ENCODE measurements at regions not wholly inside any gene's neighbourhood (a gene's known extent, or its start where the extent isn't known, plus 50 kb on each side); places are given as distances from the start of the nearest gene placed in this dataset.

- no peak for DNase-seq
Measured at GRCh38 chr13:53747825-53748224, 719.2 kb downstream of the OLFM4 start.

GRCh38 chr13:53749306-53749705 is 720.7 kb downstream of the OLFM4 start:
- no peak for DNase-seq

- DNase-seq, result no peak
Measured at GRCh38 chr13:53759016-53759415, 730.4 kb downstream of the OLFM4 start.

- no peak for DNase-seq
Measured at GRCh38 chr13:53775807-53776206, 747.2 kb downstream of the OLFM4 start.

- no peak for DNase-seq
Measured at GRCh38 chr13:53778937-53779336, 750.3 kb downstream of the OLFM4 start.

- no peak for DNase-seq
Measured at GRCh38 chr13:53781941-53782340, 753.3 kb downstream of the OLFM4 start.

GRCh38 chr13:53782488-53782961 is 753.9 kb downstream of the OLFM4 start:
- peak; percentile 5 for DNase-seq

- no peak for DNase-seq
Measured at GRCh38 chr13:53783471-53783870, 754.9 kb downstream of the OLFM4 start.

GRCh38 chr13:53788286-53788685 is 759.7 kb downstream of the OLFM4 start:
- no peak for DNase-seq

GRCh38 chr13:53800011-53800410 is 771.4 kb downstream of the OLFM4 start:
- no peak for DNase-seq

GRCh38 chr13:53807251-53807834 is 778.7 kb downstream of the OLFM4 start:
- no peak for DNase-seq

GRCh38 chr13:53821632-53822031 is 793.0 kb downstream of the OLFM4 start:
- no peak for DNase-seq

- no peak for DNase-seq
Measured at GRCh38 chr13:53822136-53822535, 793.5 kb downstream of the OLFM4 start.

GRCh38 chr13:53839461-53839860 is 810.8 kb downstream of the OLFM4 start:
- no peak for DNase-seq

- DNase-seq, result no peak
Measured at GRCh38 chr13:53844473-53845146, 816.0 kb downstream of the OLFM4 start.

- DNase-seq, result no peak
Measured at GRCh38 chr13:53847502-53847901, 818.9 kb downstream of the OLFM4 start.

GRCh38 chr13:53848366-53848961 is 819.9 kb downstream of the OLFM4 start:
- DNase-seq, result no peak

GRCh38 chr13:53854321-53854720 is 825.7 kb downstream of the OLFM4 start:
- no peak for DNase-seq

GRCh38 chr13:53856573-53857195 is 828.1 kb downstream of the OLFM4 start:
- DNase-seq, result no peak

- no peak for DNase-seq
Measured at GRCh38 chr13:53863520-53863919, 834.9 kb downstream of the OLFM4 start.

- no peak for DNase-seq
Measured at GRCh38 chr13:53873558-53873957, 844.9 kb downstream of the OLFM4 start.

GRCh38 chr13:53878861-53879260 is 850.2 kb downstream of the OLFM4 start:
- DNase-seq, result no peak

GRCh38 chr13:53885997-53886396 is 857.4 kb downstream of the OLFM4 start:
- no peak for DNase-seq

GRCh38 chr13:53890696-53891095 is 862.1 kb downstream of the OLFM4 start:
- DNase-seq, result no peak
